Endothelial cell of hepatic sinusoid (primary cell): ENCODE measurements at regions not wholly inside any gene's neighbourhood (a gene's known extent, or its start where the extent isn't known, plus 50 kb on each side); places are given as distances from the start of the nearest gene placed in this dataset.

Experiments used
- in situ Hi-C: cut with HindIII; loops from 2 replicates; pipeline ENCODE4 v1.10.0; 2017; ENCODE audit warnings: low sequenced_read_pairs

- in situ Hi-C loops: loop anchor here (5.0 kb wide), 1 partner anchor 84 kb away; no protein-coding TSS in a partner anchor
Observed at GRCh38 chr2:146041274-146041910, 1521.5 kb upstream of the ZEB2 start.

DNA sequence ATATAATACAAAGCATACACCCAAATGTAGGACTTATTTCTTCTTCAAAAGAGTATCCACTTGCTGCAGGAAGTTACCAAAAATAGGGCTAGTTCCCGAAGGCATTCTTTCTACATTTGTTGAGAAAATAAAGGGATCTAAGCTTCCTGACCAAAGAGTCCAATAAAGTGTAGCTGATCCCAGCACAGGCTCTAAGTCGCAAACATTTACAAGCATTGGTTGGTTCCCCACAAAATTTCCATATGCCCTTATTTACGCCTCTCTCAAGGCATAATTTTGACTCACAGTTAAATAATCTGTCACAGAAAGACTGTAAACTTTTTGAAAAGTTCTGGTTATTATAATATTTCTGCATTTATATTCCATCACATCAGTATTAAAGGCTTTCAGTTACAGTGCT lies 1520.1 kb upstream of the ZEB2 start:
- in situ Hi-C loops: loop anchor here (5.0 kb wide), 1 partner anchor 83 kb away; no protein-coding TSS in a partner anchor

DNA sequence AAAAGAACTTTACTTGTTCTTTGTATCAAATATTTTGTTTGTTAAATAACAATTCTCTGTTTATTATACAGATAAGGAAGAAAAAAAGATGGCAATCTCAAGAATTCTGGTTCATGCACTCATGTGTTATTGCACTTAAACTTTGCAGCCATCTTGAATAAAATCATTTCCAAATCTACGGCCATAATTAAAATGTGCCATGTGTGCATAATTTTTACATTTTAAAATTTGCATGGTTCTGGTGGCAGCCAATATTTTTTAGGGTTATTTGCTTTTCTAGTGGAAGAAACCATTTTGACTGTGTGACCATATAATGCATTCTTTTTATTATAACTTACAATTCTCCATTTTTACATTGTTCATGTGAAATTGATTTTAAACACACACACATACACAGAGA lies 1518.1 kb upstream of the ZEB2 start:
- in situ Hi-C loops: no loop called here

GRCh38 chr2:146037334-146037870 lies 1517.5 kb upstream of the ZEB2 start:
- in situ Hi-C loops: no loop called here

DNA sequence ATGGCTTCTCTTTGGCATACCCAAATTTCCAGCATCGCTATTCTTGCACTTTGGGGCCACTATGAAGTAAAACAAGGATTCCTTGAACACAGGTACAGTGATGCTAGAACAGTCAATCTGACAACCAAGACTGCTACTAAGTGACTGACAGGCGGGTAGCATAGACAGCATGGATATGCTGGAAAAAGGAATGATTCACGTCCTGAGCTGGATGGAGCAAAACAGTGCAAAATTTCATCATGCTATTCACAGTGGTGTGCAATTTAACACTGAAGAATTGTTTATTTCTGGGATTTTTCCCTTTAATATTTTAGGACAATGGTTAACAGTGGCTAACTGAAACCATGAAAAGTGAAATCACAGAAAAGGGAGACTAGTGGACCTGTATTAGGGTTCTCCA lies 1511.2 kb upstream of the ZEB2 start:
- in situ Hi-C loops: no loop called here

DNA sequence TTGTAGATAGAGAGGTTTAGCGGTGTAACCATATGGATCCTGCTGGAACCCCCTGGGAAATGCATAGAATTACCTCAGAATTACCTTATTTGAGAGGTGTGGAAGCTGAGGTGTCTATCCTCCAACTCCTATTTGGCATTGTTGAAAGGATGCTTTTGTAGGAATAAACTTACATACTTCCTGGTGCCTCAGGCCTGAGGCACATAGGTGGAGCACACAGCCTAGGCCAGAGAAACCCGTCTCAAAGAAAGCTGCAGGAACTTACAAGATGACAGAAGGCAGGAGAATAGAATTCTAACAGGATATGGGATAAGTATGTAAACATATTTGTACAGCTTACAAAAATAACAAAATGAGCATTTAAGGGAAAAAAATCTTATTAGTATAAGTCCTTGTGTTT lies 1507.2 kb upstream of the ZEB2 start:
- in situ Hi-C loops: no loop called here

- in situ Hi-C loops: no loop called here
Observed at GRCh38 chr2:146025519-146025918, 1505.6 kb upstream of the ZEB2 start.

GRCh38 chr2:146024212-146024743 lies 1504.4 kb upstream of the ZEB2 start:
- in situ Hi-C loops: no loop called here

DNA sequence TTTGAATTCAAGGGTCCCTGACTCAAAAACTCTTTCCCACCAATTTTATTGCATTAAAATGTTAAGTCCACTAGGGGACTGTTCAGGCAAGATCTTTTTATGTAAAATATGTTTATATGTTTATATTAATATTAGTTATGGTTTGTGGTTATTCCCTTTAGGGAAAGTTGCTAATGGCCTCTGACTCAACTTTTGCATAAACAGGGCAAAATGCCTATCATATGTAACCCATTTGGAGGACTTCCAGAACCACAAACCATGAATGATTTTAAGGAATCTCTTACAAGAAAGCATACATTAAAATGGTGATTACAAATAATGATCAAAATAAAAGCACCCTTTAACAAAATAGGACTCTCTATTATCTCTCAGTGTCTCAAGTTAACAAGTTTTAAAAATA lies 1484.5 kb upstream of the ZEB2 start:
- in situ Hi-C loops: no loop called here

GRCh38 chr2:146003337-146003736 lies 1483.4 kb upstream of the ZEB2 start:
- in situ Hi-C loops: no loop called here

- in situ Hi-C loops: no loop called here
Observed at GRCh38 chr2:145994910-145995309, 1475.0 kb upstream of the ZEB2 start.

DNA sequence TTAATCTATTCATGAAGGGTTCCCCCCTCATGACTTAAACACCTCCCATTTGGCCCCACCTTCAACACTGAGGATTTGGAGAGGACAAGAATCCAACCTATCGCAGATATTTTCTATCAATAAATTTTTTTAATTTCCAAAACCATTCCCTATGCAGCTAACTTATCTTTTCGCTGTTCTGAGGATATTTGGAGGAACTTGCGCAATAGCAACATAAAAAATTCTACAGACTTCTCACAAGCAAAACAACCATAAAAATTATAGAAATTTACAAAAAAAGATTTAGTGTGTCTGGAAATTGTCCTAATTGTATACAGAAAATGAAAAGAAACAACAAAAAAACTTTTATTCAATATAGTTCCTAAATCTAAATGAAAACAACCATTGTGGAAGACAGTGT lies 1472.7 kb upstream of the ZEB2 start:
- in situ Hi-C loops: no loop called here

GRCh38 chr2:145987793-145988192 lies 1467.9 kb upstream of the ZEB2 start:
- in situ Hi-C loops: no loop called here

DNA sequence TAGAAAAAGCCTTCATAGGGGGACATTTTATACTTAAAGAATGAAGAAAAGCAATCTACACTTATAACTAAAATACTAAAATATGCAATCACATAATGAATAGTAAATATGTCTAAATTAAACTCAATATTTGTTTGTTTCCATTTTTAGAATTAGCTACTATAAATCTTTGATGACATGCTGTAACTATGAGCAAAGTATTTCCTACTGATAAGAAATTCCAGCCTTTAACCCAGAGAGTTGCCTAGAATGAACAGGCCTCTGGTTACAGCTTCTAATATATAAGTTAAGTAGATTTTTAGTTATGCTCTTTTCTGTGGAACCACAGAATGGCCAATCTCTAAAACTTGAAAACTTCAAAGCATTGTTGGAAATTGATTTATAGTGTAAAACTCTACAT lies 1465.6 kb upstream of the ZEB2 start:
- in situ Hi-C loops: no loop called here

GRCh38 chr2:145984580-145984979 lies 1464.7 kb upstream of the ZEB2 start:
- in situ Hi-C loops: no loop called here

DNA sequence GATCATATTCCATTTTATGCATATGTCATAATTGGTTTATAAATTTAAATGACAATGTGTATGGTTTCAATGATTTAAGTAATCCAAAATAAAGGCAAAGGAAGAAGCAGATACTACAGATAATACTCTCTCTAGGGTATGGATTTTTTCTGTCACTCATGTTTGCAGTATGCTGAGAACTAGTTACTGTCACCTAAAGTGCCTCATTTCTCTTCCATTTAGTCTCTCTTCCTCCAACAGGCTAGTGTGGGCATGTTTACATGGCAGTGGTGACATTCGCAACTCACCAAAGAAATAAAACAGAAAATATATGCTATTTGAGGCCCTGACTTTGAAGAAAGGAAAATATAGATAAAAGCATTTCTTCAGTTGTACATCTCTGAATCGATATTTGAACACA lies 1460.4 kb upstream of the ZEB2 start:
- in situ Hi-C loops: no loop called here

- in situ Hi-C loops: no loop called here
Observed at GRCh38 chr2:145975406-145975805, 1455.5 kb upstream of the ZEB2 start.

DNA sequence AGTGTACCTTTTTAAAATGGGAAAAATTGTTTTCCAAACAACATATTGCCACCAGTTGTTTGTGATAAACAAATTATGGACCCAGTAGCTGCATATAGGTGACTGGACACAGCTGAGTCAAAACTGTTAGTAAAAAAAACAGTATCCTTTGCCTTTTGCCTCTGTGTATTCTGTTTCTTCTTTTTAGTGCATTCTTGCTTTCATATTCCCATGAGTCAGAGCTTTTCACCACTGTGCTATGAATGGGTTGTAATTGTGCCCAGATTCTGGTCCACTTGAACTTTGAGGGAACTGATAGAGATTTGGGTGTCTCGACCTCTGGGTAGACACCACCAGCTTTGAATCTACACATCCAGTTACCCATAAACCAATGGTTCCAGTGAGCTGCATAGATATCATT lies 1441.9 kb upstream of the ZEB2 start:
- in situ Hi-C loops: no loop called here

DNA sequence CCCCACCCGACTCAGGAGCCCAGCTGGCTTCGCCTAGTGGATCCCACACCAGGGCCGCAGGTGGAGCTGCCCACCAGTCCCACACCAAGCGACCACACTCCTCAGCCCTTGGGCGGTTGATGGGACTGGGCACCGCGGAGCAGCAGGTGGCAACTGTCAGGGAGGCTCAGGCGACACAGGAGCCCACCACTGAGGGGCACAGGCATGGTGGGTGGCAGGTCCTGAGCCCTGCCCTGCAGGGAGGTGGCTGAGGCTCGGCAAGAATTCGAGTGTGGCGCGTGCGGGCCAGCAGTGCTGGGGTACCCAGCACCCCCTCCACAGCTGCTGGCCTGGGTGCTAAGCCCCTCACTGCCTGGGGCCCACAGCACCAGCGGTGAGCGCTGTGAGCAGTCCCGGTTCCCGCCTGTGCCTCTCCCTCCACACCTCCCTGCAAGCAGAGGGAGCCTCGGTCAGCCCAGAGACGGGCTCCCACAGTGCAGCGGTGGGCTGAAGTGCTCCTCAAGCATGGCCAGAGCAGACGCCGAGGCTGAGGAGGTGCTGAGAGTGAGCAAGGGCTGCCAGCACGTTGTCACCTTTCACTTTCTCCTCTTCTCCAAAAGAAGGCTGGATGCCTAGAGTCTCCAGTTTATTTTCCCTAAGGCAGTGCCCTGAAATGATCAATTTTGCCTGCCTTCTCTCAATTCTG lies 1440.7 kb upstream of the ZEB2 start:
- in situ Hi-C loops: no loop called here

- in situ Hi-C loops: loop anchor here (5.0 kb wide), 1 partner anchor 84 kb away; no protein-coding TSS in a partner anchor
Observed at GRCh38 chr2:145958611-145959010, 1438.7 kb upstream of the ZEB2 start.

- in situ Hi-C loops: loop anchor here (5.0 kb wide), 1 partner anchor 84 kb away; no protein-coding TSS in a partner anchor
Observed at GRCh38 chr2:145957929-145958328, 1438.0 kb upstream of the ZEB2 start.

DNA sequence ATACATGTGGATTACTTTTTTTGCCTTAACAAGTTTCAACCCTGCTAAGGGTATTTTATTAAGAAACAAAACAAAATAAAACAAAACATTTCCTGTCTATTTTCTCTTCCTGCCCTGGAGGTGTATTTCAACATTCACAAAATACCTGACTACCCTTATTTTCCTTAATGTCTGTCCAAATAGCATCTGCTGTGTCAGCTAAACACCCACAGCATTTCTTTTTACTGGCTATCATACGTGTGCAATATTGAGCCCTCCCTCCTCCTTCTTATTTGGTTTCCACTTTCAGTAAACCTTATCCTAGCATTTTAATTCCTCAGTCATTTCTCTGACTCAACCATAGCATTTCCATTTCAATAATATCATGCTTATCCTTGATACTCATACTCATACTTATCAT lies 1420.0 kb upstream of the ZEB2 start:
- in situ Hi-C loops: no loop called here
